ENCODE measurements at regions not wholly inside any gene's neighbourhood (a gene's known extent, or its start where the extent isn't known, plus 50 kb on each side); places are given as distances from the start of the nearest gene placed in this dataset.
A peak's percentile ranks its signal among the peaks of the same experiment; 100 is the strongest.

- peaks cover 4% of the 10 kb centered on the region for H3K4me1 Mint-ChIP-seq (ENCODE audit: unreplicated experiment)
- no peaks in the 10 kb centered on the region for H3K9me3 Mint-ChIP-seq
- no peak for TF ChIP-seq CTCF (conservative IDR thresholded peaks at IDR 0.05)
- DNase-seq (ENCODE audit: extremely low spot score, unreplicated experiment) = no peak
- H3K27me3 Mint-ChIP-seq = peaks cover 9% of the 10 kb centered on the region
- no peak overlapping the region for H3K27ac Mint-ChIP-seq
- H3K36me3 Mint-ChIP-seq = no peaks in the 10 kb centered on the region
- H3K4me3 Mint-ChIP-seq = no peak overlapping the region
Measured at GRCh38 chr2:156891609-156892008, 365.9 kb upstream of the GALNT5 start.

GRCh38 chr2:156892467-156893281 lies 364.8 kb upstream of the GALNT5 start:
- Mint-ChIP-seq H3K27ac (peak overlapping the region; percentile 61), H3K36me3 (no peaks in the 10 kb centered on the region), H3K27me3 (peaks cover 9% of the 10 kb centered on the region), H3K4me3 (peak overlapping the region; percentile 85), H3K4me1 (ENCODE audit: unreplicated experiment) (peaks cover 4% of the 10 kb centered on the region), H3K9me3 (peaks cover under 1% of the 10 kb centered on the region)
- DNase-seq (ENCODE audit: extremely low spot score, unreplicated experiment) = no peak
- TF ChIP-seq CTCF (conservative IDR thresholded peaks at IDR 0.05) = peak; percentile 80

- Mint-ChIP-seq H3K36me3 (no peaks in the 10 kb centered on the region), H3K27me3 (peaks cover 9% of the 10 kb centered on the region), H3K4me3 (no peak overlapping the region), H3K4me1 (ENCODE audit: unreplicated experiment) (peaks cover 4% of the 10 kb centered on the region), H3K27ac (no peak overlapping the region), H3K9me3 (peaks cover 4% of the 10 kb centered on the region)
- DNase-seq (ENCODE audit: extremely low spot score, unreplicated experiment) = no peak
- TF ChIP-seq CTCF (conservative IDR thresholded peaks at IDR 0.05) = no peak
Measured at GRCh38 chr2:156896294-156896693, 361.2 kb upstream of the GALNT5 start.

GRCh38 chr2:156897548-156897947 lies 360.0 kb upstream of the GALNT5 start:
- no peak for TF ChIP-seq CTCF (conservative IDR thresholded peaks at IDR 0.05)
- no peak for DNase-seq (ENCODE audit: extremely low spot score, unreplicated experiment)
- Mint-ChIP-seq H3K27me3 (peaks cover 9% of the 10 kb centered on the region), H3K36me3 (no peaks in the 10 kb centered on the region), H3K27ac (no peak overlapping the region), H3K9me3 (peaks cover 4% of the 10 kb centered on the region), H3K4me3 (no peak overlapping the region), H3K4me1 (ENCODE audit: unreplicated experiment) (no peaks in the 10 kb centered on the region)

GRCh38 chr2:156901373-156902031 lies 356.0 kb upstream of the GALNT5 start:
- Mint-ChIP-seq H3K4me1 (ENCODE audit: unreplicated experiment) (no peaks in the 10 kb centered on the region), H3K9me3 (peaks cover 8% of the 10 kb centered on the region), H3K36me3 (no peaks in the 10 kb centered on the region), H3K4me3 (no peak overlapping the region), H3K27me3 (no peaks in the 10 kb centered on the region), H3K27ac (no peak overlapping the region)
- no peak for DNase-seq (ENCODE audit: extremely low spot score, unreplicated experiment)
- no peak for TF ChIP-seq CTCF (conservative IDR thresholded peaks at IDR 0.05)
